HG03457 (cell line): ENCODE measurements at regions not wholly inside any gene's neighbourhood (a gene's known extent, or its start where the extent isn't known, plus 50 kb on each side); places are given as distances from the start of the nearest gene placed in this dataset.
"Not testable (repeated sequence)": the region's sequence is repeated elsewhere in the genome, so short reads cannot be mapped to it uniquely, and the experiment has no call there.

Source experiments
- ATAC-seq: cut with Tn5 transposase; IDR thresholded peaks from one replicate; pipeline ENCODE4 v1.9.1; 2021; ENCODE audit warnings: moderate number of reproducible peaks; ENCODE audit not compliant: unreplicated experiment

- ATAC-seq: no peak
These were observed 320.1 kb upstream of the DDI1 start for GRCh38 chr11:103716363-103716762.

DNA sequence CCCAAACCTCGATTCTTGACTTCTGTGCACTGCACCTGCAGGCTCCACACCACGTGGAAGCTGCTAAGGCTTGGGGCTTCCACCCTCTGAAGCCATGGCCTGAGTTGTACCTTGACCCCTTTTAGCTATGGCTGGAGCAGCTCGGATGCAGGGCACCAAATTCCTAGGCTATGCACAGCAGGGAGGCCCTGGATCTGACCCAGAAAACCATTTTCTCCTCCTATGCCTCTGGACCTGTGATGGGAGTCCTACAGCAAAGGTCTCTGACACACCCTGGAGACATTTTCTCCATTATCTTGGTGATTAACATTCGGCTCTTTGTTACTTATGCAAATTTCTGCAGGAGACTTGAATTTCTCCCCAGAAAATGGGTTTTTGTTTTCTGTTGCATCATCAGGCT lies 309.2 kb upstream of the DDI1 start:
- ATAC-seq: no peak

DNA sequence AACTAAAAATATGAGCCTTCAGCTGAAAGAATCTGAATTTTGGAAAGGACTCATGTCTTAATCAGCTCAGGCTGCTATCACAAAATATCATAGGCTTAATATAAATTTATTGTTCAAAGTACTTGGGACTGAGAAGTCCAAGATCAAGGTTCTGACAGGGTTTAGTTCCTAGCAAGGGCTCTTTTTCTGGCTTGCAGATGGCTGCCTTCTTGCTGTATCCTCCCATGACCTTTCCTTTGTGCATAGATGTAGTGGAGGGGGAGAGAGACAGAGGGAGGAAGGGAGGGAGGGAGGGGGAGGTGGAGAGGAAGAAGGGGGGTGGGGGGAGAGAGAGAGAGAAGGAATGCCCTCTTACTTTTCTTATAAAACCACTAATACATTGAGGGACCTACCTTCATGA lies 306.8 kb upstream of the DDI1 start:
- no peak for ATAC-seq

- ATAC-seq: no peak
These were observed 306.1 kb upstream of the DDI1 start for GRCh38 chr11:103730131-103730940.

DNA sequence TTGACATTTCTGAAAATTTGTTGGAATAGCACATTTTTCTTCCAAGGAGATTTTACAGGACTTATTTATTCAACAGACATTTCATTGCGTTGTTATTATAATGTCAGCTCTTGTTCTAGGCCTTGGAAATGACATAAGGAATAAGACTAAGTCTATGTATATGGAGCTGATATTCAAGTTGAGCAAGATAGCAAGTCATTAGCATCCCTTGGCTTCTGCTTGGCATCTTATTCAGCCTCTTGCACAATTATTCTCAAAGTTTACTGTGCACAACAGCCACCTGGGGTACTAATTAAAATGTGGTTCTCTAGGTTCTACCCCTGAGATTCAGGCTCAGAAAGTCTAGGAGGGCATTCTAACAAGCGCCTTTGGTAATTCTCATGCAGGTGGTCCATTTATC lies 304.8 kb upstream of the DDI1 start:
- no peak for ATAC-seq

- no peak for ATAC-seq
These were observed 302.6 kb upstream of the DDI1 start for GRCh38 chr11:103733889-103734288.

DNA sequence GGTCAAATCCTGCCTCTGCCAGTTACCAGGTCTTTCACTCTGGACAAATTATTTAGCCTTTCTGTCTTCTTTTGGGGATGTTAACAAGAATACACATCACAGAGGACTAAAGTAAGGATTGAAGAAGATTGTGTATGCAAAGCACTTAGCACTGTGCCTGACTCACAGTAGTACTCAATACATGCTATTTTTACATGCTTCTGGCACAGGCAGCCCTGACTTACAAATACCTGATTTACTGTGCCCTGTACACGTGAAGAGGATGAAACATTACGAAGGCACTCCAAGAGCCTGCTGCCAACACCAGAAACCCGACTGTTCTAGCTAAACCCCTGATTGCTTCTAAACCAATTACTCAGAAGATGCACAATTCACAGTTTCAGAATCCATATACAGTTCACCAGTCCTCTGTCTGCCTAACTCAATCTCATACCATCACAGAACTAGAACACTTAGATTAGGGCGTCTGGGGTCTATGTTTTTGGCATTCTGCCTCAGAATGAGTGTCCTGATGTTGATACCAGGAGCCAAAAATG lies 300.9 kb upstream of the DDI1 start:
- no peak for ATAC-seq

DNA sequence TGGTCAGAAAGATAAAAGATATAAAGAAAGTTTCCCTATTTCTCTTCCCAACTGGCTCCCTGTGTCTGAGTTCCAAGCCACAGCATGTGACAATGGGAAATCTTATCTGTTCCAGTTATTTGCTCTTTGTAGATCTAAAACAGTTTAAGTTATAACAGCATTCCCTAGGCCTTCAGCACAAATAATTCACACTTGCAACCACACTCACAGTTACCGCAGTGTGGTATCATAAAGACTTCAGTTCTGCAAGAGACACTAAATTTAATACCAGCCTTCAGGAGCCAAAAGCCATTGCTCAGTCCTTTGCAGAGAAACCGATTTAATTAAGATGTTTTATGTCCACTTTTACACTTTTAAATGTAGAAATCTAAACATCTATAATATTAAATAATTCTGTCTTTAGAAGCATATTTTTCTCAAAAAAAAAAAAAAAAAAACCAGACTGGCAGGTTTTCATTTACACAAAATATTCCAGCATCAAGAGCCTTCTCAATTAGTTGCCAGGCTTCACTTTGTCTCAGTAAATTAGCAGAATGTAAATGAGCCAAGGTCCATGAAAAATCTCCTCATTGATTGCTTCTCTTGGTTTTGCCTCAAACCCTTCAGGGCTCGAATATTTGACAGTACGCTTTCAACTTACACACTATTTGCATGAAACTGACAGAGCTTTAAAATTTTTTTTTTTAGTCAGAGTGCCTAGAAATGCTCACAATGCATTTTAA lies 300.0 kb upstream of the DDI1 start:
- ATAC-seq: no peak

- no peak for ATAC-seq
These were observed 299.3 kb upstream of the DDI1 start for GRCh38 chr11:103737037-103737622.

DNA sequence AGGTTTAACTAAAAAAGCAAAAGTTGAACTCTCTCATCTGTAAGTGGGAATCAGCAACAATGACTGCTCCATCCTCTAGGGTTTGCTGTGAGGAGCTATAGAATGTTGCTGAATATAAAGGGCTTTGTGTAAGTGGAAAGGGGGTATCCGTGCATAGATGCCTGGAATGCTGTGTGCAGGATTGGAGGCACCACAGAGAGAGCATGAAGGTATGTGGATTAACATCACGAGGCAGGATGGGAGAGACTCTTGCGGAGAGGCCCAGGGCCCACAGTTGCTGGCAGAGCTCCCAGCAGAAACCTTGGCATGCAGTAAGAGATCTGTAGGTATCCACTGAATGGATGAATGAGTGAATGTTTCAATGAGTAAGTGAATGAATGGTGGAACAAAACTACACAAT lies 298.7 kb upstream of the DDI1 start:
- no peak for ATAC-seq

GRCh38 chr11:103739074-103739796 lies 297.2 kb upstream of the DDI1 start:
- not testable (repeated sequence) for ATAC-seq

DNA sequence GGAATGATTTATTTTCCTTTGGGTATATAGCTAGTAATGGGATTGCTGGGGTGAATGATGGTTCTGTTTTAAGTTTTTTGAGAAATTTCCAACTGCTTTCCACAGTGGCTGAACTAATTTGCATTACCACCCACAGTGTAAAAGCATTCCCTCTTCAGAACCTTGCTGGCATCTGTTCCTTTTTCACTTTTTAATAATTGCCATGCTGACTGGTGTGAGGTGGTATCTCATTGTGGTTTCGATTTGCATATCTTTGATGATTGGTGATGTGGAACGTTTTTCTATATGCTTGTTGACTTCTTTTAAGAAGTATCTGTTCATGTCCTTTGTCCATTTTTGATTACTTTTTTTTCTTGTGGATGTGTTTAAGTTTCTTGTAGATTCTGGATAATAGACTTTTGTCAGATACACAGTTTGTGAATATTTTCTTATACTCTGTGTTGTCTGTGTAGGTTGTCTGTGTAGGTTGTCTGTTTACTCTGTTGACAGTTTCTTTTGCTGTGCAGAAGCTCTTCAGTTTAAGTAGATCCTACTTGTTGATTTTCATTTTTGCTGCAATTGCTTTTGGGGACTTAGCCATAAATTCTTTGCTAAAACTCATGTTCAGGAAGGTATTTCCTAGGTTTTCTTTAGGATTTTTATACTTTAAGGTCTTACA lies 291.8 kb upstream of the DDI1 start:
- ATAC-seq: peak; percentile 88

DNA sequence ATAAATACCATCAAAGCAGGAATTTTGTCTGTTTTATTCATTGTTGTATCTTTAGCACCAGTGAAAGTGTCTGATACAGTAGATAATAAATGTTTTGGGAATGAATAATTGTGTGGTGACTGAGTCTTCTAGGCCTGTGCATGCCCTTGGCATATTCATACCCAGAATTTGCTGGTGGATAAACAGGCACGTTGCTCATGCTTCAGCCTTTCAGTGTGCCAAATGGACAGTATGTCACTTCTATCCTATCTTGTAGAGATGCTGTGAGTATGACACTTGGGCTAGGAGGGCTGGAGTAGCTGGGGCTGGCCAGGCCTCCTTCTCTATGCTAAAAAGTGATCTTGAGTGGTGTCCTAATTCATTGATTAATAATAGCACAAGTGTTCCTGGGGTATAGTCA lies 287.3 kb upstream of the DDI1 start:
- ATAC-seq: no peak

DNA sequence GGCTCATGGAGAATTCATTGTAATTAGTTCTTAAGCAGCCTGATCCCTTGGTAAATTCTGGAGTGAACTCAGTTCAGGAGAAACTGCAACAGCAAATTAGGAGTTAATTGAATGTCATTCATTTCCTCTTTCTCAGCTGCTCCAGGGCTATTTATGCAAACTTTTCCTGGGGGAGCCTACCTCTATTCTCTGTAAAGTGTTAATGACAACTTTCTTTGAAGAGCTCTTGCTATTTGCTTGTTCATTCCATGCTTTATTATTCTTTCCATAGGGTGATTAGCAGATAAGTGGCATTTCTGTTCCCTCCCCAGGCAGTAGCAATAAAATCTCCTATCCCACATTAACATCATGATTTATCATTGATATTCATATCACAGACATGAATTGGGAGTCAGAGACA lies 267.6 kb upstream of the DDI1 start:
- no peak for ATAC-seq

GRCh38 chr11:103773059-103773458 lies 263.4 kb upstream of the DDI1 start:
- ATAC-seq: no peak

DNA sequence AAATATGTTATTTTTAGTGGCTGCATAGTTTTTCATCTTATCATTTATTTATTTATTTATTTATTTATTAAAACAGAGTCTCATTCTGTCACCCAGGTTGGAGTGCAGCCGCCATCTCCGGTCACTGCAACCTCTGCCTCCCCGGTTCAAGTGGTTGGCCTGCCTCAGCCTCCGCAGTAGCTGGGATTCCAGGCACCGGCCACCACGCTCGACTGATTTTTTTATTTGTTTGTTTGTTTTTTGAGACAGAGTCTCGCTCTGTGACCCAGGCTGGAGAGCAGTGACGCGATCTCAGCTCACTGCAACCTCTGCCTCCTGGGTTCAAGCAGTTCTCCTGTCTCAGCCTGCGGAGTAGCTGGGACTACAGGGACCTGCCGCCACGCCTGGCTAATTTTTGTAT lies 262.9 kb upstream of the DDI1 start:
- ATAC-seq: no peak

DNA sequence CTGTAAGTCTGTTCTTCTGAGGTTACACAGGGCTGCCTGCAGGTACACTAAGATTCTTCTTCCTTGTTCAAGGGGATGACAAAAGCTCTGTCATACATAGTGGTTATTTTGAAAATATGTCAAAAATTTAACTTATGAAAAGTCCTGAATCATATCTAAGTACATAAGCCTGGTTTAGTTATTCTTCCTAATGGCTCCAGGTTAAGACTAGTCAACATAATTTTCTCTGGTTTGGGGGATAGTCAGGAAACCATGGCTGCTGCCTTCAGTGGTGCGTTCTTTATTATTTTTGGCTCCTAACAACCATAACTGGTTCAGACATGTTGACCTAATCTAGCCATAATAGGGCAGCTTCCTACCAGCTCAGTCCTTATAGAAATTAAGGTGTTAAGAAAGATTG lies 257.4 kb upstream of the DDI1 start:
- no peak for ATAC-seq

- no peak for ATAC-seq
These were observed 246.5 kb upstream of the DDI1 start for GRCh38 chr11:103789952-103790351.

DNA sequence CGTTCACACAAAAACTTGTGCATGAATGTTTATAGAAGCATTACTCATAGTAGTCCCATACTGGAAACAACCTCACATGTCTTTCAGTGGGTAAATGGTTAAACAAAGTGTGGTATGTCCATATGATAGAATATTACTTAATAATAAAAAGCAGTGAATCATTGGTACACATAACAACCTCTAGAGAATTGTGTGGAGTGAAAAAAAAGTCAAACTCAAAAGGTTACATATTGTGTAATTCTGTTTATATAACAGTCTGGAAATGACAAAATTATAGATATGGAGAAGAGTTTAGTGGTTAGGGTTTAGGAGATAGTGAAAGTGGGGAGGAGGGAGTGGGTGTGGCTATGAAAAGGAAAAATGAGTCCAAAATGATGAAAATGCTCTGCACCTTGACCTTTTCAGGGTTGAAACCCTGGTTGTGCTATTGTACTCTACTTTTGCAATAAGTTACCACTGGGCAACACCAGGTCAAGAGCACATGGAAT lies 243.4 kb upstream of the DDI1 start:
- ATAC-seq: no peak

GRCh38 chr11:103794262-103794661 lies 242.2 kb upstream of the DDI1 start:
- ATAC-seq: no peak

DNA sequence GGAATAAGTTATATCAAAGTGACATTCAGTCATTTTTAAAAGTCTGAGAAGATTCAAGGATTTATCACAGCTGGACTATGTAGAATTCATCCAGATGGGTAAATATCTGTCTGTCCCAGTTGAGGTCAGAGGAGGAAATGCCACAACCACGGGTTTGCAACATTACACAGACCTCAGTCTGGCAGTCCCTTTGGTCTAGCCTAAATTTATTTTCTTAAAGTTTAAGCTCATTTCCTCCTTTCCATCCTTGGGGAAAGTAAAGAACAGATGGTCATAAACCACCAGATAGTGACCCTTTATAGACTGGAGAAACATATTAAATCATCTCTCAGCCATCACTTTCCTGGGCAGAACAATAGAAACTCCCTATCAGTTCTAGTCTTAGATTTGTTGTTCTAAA lies 238.4 kb upstream of the DDI1 start:
- no peak for ATAC-seq
